Keratinocyte (primary cell): ENCODE measurements at regions not wholly inside any gene's neighbourhood (a gene's known extent, or its start where the extent isn't known, plus 50 kb on each side); places are given as distances from the start of the nearest gene placed in this dataset.

Experiments used
- DNase-seq: peaks from one replicate; pipeline ENCODE4 v3.0.0-alpha.2; 2011; ENCODE audit warnings: low read depth, missing footprints, low spot score
- FAIRE-seq: peaks from 2 replicates; lab custom pipeline; 2011; peaks lifted over from hg19 to GRCh38; lab: Jason Lieb, UNC
- H2AFZ ChIP-seq: 2 replicates; pipeline ENCODE4 v1.6.0; 2012; ENCODE audit warnings: low read length, control low read depth, inconsistent platforms; ENCODE audit not compliant: control insufficient read depth
- H3K27ac ChIP-seq: 2 replicates; pipeline ENCODE4 v1.5.1; 2011; ENCODE audit warnings: low read length; ENCODE audit not compliant: control insufficient read depth, insufficient read depth
- H3K27me3 ChIP-seq: 3 replicates; pipeline ENCODE4 v1.6.0; 2011; ENCODE audit warnings: low read length; ENCODE audit not compliant: control insufficient read depth, insufficient read depth; ENCODE audit errors: extremely low read depth
- H3K36me3 ChIP-seq, 2 experiments: 2 replicates in 1 of 2; 3 replicates in 1 of 2; pipeline ENCODE4 v1.5.1; 2011; ENCODE audit warnings: low read length in 2 of 2, mild to moderate bottlenecking in 1 of 2; ENCODE audit not compliant: control insufficient read depth in 2 of 2, insufficient read depth in 2 of 2; ENCODE audit errors: extremely low read depth in 1 of 2
- H3K4me1 ChIP-seq: 3 replicates; pipeline ENCODE4 v1.5.1; 2011; ENCODE audit warnings: low read length; ENCODE audit not compliant: control insufficient read depth, insufficient read depth; ENCODE audit errors: extremely low read depth
- H3K4me2 ChIP-seq: 3 replicates; pipeline ENCODE4 v1.6.0; 2011; ENCODE audit warnings: low read depth, low read length; ENCODE audit not compliant: control insufficient read depth, insufficient read depth; ENCODE audit errors: extremely low read depth
- H3K4me3 ChIP-seq, 3 experiments: fragments of 200-600 bp in 1 of 3; sonication (generic) in 1 of 3; 2 replicates in 2 of 3; 3 replicates in 1 of 3; pipeline ENCODE4 v1.5.1; 2011 to 2016; ENCODE audit warnings: low read length in 3 of 3, mild to moderate bottlenecking in 3 of 3, control low read depth in 2 of 3, inconsistent platforms in 1 of 3, low read depth in 1 of 3, mixed read lengths in 1 of 3, mixed run types in 1 of 3, moderate library complexity in 1 of 3; ENCODE audit not compliant: control insufficient read depth in 2 of 3, insufficient read depth in 2 of 3; ENCODE audit errors: extremely low read depth in 1 of 3
- H3K79me2 ChIP-seq: 2 replicates; pipeline ENCODE4 v1.6.0; 2012; ENCODE audit warnings: low read length; ENCODE audit not compliant: control insufficient read depth, insufficient read depth
- H3K9ac ChIP-seq: 3 replicates; pipeline ENCODE4 v1.6.0; 2011; ENCODE audit warnings: low read length; ENCODE audit not compliant: control insufficient read depth, insufficient read depth; ENCODE audit errors: extremely low read depth
- H3K9me1 ChIP-seq: 3 replicates; pipeline ENCODE4 v1.6.0; 2011; ENCODE audit warnings: low read length; ENCODE audit not compliant: control insufficient read depth, insufficient read depth; ENCODE audit errors: extremely low read depth
- H3K9me3 ChIP-seq: 2 replicates; pipeline ENCODE4 v1.5.1; 2012; ENCODE audit warnings: low read depth, low read length; ENCODE audit not compliant: control insufficient read depth
- H4K20me1 ChIP-seq: 3 replicates; pipeline ENCODE4 v1.6.0; 2011; ENCODE audit warnings: low read length; ENCODE audit not compliant: control insufficient read depth, insufficient read depth; ENCODE audit errors: extremely low read depth
- CTCF ChIP-seq, 3 experiments: IDR thresholded peaks in 1 of 3; conservative IDR thresholded peaks in 1 of 3; optimal IDR thresholded peaks in 1 of 3; 2 replicates in 2 of 3; 3 replicates in 1 of 3; pipeline versions ENCODE3 to v1.5.1; 2011; ENCODE audit warnings: low read length in 3 of 3, mild to moderate bottlenecking in 3 of 3, moderate library complexity in 2 of 3, control low read depth in 1 of 3, inconsistent platforms in 1 of 3; ENCODE audit not compliant: insufficient read depth in 2 of 3; ENCODE audit errors: extremely low read depth in 1 of 3
- EZH2 ChIP-seq: IDR thresholded peaks from one replicate; pipeline ENCODE4 v1.6.1; 2012; ENCODE audit warnings: inconsistent platforms, mild to moderate bottlenecking, low read length, moderate library complexity
- dilution Hi-C: fragments of 300-500 bp; cut with MboI; formaldehyde crosslinking; loops from one replicate; pipeline ENCODE4 v1.7.0; 2020; ENCODE audit warnings: low sequenced_read_pairs; ENCODE audit not compliant: extremely low pct_ligation_motif_present

- Histone ChIP-seq H3K4me3 (no peak overlapping the region), H3K36me3 (no peaks in the 10 kb centered on the region), H2AFZ (no peak overlapping the region), H3K9ac (no peak overlapping the region), H4K20me1 (no peaks in the 10 kb centered on the region), H3K4me1 (no peaks in the 10 kb centered on the region), H3K4me2 (no peak overlapping the region), H3K79me2 (no peaks in the 10 kb centered on the region), H3K9me1 (no peaks in the 10 kb centered on the region), H3K27ac (no peak overlapping the region), H3K9me3 (no peaks in the 10 kb centered on the region), H3K27me3 (no peaks in the 10 kb centered on the region)
- DNase-seq (no peak), FAIRE-seq (no peak)
- dilution Hi-C loops = no loop called here
- TF ChIP-seq CTCF (optimal IDR thresholded peaks at IDR 0.05 in 1 of 3, IDR thresholded peaks at IDR 0.05 in 1 of 3, conservative IDR thresholded peaks at IDR 0.05 in 1 of 3; ENCODE audit: extremely low read depth in 1 of 3, insufficient read depth in 2 of 3, low read length in 3 of 3) (no peak), EZH2 (no peak)
Measured at GRCh38 chr6:86154852-86155251, 512.2 kb upstream of the SYNCRIP start.

GRCh38 chr6:86153521-86153920, 510.8 kb upstream of the SYNCRIP start:
- no peaks in the 10 kb centered on the region for H3K79me2 ChIP-seq
- H3K9me1 ChIP-seq = no peaks in the 10 kb centered on the region
- no peaks in the 10 kb centered on the region for H3K36me3 ChIP-seq
- H3K4me3 ChIP-seq = no peak overlapping the region
- TF ChIP-seq CTCF (optimal IDR thresholded peaks at IDR 0.05 in 1 of 3, IDR thresholded peaks at IDR 0.05 in 1 of 3, conservative IDR thresholded peaks at IDR 0.05 in 1 of 3; ENCODE audit: extremely low read depth in 1 of 3, insufficient read depth in 2 of 3, low read length in 3 of 3) (no peak), EZH2 (no peak)
- no peak overlapping the region for H3K4me2 ChIP-seq
- no peaks in the 10 kb centered on the region for H3K4me1 ChIP-seq
- no peaks in the 10 kb centered on the region for H3K27me3 ChIP-seq
- H3K9me3 ChIP-seq = no peaks in the 10 kb centered on the region
- no peak overlapping the region for H3K27ac ChIP-seq
- dilution Hi-C loops = no loop called here
- H3K9ac ChIP-seq = no peak overlapping the region
- DNase-seq (no peak), FAIRE-seq (no peak)
- no peaks in the 10 kb centered on the region for H4K20me1 ChIP-seq
- H2AFZ ChIP-seq = no peak overlapping the region
